HG03571 (cell line): ENCODE measurements at regions not wholly inside any gene's neighbourhood (a gene's known extent, or its start where the extent isn't known, plus 50 kb on each side); places are given as distances from the start of the nearest gene placed in this dataset.
"Not testable (repeated sequence)": the region's sequence is repeated elsewhere in the genome, so short reads cannot be mapped to it uniquely, and the experiment has no call there.

Experiments
- ATAC-seq: cut with Tn5 transposase; IDR thresholded peaks from one replicate; pipeline ENCODE4 v1.9.1; 2021; ENCODE audit not compliant: unreplicated experiment

GRCh38 chr6:120826253-120826652 lies 508.0 kb downstream of the TBC1D32 start:
- no peak for ATAC-seq

DNA sequence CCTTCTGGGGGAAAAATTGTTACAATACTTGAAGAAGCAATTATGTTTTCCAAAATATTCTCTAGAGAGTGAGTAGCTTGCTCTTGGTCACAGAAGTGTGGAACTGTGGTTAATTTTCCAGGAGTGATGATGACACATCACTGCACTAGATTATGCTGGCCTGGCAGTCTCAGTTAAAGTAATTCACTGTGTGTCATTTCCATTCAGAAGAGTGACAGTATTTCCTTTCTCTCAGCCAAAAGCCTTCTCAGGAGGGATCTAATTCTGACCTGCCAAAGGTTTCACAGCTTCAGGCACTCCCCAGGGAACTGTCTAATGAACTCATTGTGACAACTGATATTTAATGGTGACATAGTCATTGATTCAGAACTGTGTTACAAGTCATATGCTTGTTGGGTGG lies 517.5 kb downstream of the TBC1D32 start:
- no peak for ATAC-seq

DNA sequence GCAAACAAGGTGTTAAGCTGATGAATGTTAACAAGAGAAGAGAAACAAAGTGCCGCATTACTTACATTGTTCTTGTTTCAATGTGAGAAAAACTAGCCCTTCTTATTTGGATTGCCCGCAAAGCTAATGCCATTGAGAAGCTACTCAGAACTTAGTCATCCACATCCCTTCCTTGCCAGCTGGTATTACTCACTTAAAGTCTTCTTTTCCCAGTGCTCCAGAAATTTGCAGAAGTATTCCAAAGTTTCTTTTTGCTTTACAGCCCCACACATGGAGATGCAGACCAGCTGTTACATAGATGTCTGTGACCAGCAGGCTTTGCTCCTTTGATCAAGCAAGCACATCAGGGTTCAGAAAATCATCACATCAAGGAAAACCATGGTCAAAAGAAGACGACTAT lies 529.0 kb downstream of the TBC1D32 start:
- ATAC-seq: no peak

GRCh38 chr6:120804612-120805011 lies 529.7 kb downstream of the TBC1D32 start:
- ATAC-seq: no peak

DNA sequence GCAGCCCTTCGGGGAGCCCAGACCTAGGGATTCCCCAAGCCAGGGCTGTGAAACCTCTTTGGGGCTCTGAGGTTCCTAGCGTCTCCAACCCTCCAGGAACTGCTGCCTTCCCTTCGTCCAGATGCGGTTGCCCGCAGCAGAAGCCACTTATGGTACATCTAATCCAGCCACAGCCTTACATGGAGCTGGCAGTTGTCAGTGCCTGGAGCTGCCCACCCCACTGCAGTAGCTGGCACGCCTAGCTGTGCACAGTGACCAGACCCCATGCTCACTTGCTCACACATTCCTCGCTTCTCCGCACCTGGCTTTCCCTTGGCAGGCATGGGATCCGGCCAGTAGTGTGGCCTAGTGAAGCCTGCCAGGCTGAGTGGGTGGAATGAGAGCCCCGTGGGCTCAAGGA lies 547.6 kb downstream of the TBC1D32 start:
- no peak for ATAC-seq

GRCh38 chr6:120786256-120786655 lies 548.0 kb downstream of the TBC1D32 start:
- no peak for ATAC-seq

DNA sequence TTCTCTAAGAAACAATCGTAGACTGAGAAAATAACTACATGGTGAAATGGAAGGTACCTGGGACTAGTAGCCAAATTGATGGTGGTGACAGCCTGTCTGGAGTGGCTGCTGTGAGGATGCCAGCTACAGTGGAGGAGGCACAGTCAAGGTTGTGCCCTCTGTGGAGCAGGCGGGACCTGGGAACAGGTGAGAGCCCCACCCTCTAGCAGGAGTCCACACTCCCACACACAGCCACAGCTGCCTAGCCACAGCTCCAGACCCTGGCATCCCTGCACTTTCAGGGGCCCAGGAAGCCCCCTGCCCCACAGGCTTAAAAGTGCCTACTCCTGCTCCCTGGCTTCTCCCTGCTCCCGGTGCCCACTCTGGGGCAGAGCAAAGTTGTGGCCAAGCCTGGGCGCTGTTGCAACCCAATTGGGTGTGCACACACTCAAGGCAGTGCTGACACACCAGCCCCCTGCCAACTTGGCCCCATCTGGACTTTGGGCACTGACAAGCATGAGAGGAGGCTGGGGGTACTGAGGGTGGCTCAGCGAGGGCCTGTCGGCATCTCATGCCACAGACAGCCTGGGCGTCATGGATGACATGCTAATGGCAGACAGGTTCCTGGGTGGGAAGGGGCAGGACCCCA lies 548.7 kb downstream of the TBC1D32 start:
- no peak for ATAC-seq

- no peak for ATAC-seq
These were observed 554.8 kb downstream of the TBC1D32 start for GRCh38 chr6:120779441-120779840.

DNA sequence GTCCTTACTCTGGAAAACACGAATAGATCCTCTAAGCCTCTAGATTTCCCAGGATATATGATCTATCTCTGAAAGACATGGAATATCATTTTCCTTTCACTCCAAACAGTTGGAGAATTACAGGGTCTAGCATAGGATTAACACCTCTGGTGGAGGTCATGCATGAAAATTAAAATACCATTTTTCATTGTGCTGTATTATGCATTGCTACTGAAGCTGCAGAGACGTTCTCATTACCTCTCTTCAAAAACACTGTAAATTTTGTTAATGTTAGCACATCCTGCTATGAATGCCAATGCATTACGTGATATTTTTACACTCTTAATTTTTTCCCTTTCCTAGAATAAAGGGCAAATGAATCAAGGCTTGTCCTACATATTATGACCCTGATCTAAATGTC lies 558.6 kb downstream of the TBC1D32 start:
- ATAC-seq: no peak

GRCh38 chr6:120774275-120774674 lies 560.0 kb downstream of the TBC1D32 start:
- ATAC-seq: no peak

DNA sequence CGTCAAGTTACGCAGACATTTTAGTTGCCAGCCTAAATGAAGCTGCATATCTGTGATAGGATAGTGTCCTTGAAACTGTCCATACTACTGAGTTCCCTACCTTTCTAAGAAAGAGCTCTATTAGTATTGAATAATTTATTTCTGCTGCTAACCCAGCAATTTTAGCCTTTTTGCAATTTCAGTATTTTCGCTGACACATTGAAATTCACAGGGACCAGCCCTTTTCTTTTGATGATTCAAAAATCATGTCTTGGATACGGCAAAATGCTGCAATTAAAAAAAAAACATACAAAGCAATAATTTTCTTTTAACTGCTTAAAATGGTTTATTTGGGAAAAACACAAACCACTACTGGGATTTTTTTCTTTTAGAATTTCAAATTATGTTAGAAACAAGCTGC lies 563.3 kb downstream of the TBC1D32 start:
- ATAC-seq: no peak

DNA sequence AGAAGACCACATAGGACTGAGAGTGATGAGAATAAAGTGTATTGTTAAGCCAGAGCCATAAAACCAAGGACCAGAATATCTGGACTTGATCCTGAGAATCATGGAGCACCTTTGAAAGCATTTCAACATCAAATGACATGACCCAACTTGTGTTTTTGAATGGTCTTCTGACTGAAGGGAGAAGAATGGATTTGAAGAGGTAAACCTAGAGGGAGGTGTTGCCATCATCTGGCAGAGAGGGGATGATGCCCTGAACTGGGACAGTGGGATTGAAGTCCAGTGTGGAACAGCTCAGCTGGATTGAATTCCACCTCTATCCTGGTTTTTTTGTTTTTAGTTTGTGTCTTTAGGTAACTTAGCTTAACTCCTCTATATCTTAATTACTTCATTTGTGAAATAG lies 570.0 kb downstream of the TBC1D32 start:
- no peak for ATAC-seq

DNA sequence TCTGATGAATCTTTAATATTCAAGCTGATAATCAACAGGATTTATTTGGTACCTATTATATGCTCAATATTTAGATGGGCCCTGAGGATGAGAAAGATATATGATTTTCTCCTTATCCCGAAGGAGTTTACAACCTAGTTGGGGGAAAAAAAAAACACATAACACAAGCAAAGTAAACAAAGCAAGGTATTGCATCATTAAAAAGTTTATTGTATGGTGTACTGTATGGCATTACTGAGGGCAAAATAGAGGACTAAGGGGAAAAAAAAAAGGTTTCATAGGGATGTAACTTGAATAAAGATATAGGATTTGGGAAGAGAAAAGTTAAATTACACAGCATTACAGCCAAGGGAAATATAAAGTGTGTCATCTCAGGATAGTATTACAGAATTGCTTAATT lies 574.7 kb downstream of the TBC1D32 start:
- no peak for ATAC-seq

DNA sequence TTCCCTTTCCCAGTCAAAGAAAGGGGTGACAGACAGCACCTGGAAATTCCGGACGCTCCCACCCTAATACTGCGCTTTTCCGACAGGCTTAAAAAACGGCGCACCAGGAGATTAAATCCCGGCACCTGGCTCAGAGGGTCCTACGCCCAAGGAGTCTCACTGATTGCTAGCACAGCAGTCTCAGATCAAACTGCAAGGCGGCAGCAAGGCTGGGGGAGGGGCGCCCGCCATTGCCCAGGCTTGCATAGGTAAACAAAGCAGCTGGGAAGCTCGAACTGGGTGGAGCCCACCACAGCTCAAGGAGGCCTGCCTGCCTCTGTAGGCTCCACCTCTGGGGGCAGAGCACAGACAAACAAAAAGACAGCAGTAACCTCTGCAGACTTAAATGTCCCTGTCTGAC lies 585.7 kb downstream of the TBC1D32 start:
- not testable (repeated sequence) for ATAC-seq

- ATAC-seq: no peak
These were observed 597.5 kb downstream of the TBC1D32 start for GRCh38 chr6:120736740-120737139.

DNA sequence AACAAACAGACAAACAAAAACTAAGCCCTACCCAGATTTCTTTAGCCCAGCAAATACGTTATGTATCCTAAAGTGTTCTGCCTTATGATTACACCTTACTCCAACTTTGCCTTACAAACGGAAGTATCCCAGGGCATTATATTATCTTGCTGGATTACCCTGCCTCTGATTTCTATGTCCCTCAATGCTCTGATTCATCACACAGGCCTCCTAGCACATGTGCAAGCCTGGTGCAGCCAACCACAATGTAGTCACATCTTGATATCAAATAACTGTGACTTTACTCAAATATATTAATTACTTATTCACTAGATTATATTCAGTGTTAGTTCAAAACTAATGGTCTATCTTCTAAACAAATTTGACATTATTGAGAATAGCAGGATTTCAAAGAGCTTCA lies 598.6 kb downstream of the TBC1D32 start:
- ATAC-seq: no peak

- no peak for ATAC-seq
These were observed 623.0 kb downstream of the TBC1D32 start for GRCh38 chr6:120711255-120711654.

DNA sequence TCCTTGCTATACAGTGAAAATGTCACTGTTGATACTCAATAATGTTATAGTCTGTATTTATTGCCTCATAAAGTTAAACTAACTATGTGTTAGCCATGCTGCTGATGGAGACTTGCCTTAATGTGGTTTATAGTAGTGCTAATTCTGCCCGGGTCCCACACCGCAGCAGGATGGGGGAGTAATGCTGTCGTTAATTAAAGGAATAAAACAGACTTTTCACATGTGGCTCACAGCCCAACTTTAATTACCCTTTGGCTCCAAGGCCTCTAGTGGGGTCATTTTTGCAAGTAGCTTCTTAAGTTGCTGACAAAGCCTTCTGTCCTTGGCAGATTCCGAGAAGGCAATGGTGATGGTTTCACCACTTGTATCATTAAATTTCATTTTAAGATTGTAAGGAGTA lies 634.3 kb downstream of the TBC1D32 start:
- no peak for ATAC-seq

DNA sequence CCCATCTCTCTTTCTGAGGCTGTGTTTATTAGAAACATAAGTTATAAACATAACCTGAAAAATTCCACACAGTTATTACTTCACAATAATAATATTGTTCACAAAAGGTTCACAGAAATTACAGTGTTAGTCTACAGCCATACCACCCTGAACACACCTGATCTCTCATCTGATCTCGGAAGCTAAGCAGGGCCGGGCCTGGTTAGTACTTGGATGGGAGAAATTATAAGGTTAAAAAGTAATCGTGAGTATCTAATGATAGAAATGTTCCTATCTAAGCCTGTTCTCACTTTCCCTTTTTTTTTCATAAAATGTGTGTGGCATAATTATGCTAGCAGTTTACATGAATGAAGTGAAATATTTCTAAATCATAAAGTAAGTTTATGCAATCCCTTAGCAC lies 647.8 kb downstream of the TBC1D32 start:
- ATAC-seq: no peak

- ATAC-seq: no peak
These were observed 652.1 kb downstream of the TBC1D32 start for GRCh38 chr6:120682145-120682544.

DNA sequence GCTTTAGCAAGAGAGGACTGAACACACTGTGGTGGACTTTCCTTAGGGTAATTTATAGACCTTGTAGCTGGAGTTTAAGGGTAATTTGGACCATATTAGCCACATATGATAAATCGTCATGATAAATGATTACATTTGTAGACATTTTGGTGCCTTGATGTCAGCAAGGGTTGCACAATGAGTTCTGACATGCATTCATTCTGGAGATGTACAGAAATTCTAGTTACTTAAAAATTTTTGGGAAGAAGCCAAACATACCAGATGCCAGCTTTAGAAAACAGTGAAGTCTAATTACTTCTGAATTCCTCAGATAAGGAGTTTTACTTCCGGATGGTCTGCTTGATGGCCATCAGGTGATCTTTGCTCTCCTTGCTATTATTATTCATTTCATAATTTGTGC lies 653.1 kb downstream of the TBC1D32 start:
- ATAC-seq: no peak

GRCh38 chr6:120675886-120676285 lies 658.4 kb downstream of the TBC1D32 start:
- ATAC-seq: no peak

DNA sequence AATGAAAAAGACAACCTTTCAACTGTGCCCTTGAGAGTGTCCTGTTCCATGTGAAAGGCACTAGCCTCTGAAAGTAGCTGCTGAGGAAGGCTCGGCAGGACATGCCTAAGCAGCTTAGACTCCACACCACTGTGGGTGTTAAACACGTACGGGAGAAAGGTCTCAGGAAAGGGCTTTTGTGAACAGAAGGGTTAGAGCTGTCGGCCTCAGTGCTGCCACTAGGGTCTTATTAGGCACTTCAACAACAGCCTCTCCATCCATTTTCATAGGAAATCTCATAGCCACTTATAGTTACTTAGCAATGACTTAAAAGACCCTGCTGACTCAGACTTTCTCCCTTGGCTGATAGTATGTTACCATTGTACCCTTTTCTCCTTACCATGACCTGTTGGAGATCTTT lies 662.8 kb downstream of the TBC1D32 start:
- ATAC-seq: no peak

DNA sequence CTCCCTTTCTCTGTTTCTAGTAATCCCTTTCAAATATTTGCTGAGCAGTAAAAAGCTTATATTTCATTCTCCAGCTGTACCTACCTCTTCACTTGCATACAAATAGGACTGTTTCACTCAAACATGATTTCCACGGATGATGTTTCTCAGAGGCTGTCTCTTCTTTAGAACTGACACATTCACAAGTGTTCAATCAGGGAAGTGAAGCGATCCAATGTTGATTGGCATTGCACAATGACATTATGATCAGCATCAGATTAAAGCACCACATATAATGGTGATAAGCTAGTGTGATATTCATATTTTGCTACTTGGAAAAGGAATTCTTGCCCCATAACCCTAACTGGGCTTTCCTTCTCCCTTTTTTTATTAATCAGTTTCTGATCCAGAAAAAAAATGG lies 681.8 kb downstream of the TBC1D32 start:
- ATAC-seq: no peak
